ENCODE measurements at regions not wholly inside any gene's neighbourhood (a gene's known extent, or its start where the extent isn't known, plus 50 kb on each side); places are given as distances from the start of the nearest gene placed in this dataset.

DNA sequence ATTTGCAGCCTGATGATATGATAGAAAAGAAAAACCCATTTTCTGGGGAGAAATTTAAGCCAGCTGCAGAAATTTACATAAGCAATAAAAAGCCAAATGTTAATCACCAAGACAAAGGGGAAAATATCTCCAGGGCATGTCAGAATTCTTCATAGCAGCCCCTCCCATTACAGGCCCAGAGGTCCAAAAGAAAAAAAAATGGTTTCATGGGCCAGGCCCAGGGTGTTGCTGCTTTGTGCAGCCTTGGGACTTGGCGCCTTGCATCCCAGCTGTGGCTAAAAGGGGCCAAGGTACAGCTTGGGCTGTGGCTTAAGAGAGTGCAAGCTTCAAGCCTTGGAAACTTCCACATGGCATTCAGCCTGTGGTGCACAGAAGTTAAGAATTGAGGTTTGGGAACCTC is 97.9 kb upstream of the CDX4 start:
- TF ChIP-seq CHD2 (IDR thresholded peaks at IDR 0.05; ENCODE audit: low read length, partially characterized antibody) = no peak
- no peak for TF ChIP-seq RFX5 (IDR thresholded peaks at IDR 0.05; ENCODE audit: low read length)
- TF ChIP-seq EZH2phosphoT487 (IDR thresholded peaks at IDR 0.05; ENCODE audit: borderline replicate concordance, low read depth) = no peak
- TF ChIP-seq FOSL2 (IDR thresholded peaks at IDR 0.05; ENCODE audit: borderline replicate concordance, low read depth) = no peak
- TF ChIP-seq MXI1 (IDR thresholded peaks at IDR 0.05; ENCODE audit: low read depth, low read length) = no peak
- no peak for TF ChIP-seq TCF12 (IDR thresholded peaks at IDR 0.05)
- no peak for TF ChIP-seq ELF1 (IDR thresholded peaks at IDR 0.05)
- TF ChIP-seq, protein P1, sequence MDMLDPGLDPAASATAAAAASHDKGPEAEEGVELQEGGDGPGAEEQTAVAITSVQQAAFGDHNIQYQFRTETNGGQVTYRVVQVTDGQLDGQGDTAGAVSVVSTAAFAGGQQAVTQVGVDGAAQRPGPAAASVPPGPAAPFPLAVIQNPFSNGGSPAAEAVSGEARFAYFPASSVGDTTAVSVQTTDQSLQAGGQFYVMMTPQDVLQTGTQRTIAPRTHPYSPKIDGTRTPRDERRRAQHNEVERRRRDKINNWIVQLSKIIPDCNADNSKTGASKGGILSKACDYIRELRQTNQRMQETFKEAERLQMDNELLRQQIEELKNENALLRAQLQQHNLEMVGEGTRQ (IDR thresholded peaks at IDR 0.05; ENCODE audit: borderline replicate concordance, low read depth, low read length) = no peak
- TF ChIP-seq, protein P2, sequence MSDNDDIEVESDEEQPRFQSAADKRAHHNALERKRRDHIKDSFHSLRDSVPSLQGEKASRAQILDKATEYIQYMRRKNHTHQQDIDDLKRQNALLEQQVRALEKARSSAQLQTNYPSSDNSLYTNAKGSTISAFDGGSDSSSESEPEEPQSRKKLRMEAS (IDR thresholded peaks at IDR 0.05; ENCODE audit: low read depth) = no peak
- TF ChIP-seq, protein P3, sequence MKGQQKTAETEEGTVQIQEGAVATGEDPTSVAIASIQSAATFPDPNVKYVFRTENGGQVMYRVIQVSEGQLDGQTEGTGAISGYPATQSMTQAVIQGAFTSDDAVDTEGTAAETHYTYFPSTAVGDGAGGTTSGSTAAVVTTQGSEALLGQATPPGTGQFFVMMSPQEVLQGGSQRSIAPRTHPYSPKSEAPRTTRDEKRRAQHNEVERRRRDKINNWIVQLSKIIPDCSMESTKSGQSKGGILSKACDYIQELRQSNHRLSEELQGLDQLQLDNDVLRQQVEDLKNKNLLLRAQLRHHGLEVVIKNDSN (IDR thresholded peaks at IDR 0.05; ENCODE audit: borderline replicate concordance, low read depth) = no peak
- TF ChIP-seq GATA2 (CRISPR knock-in tag; IDR thresholded peaks at IDR 0.05) = no peak
- TF ChIP-seq, protein P4, sequence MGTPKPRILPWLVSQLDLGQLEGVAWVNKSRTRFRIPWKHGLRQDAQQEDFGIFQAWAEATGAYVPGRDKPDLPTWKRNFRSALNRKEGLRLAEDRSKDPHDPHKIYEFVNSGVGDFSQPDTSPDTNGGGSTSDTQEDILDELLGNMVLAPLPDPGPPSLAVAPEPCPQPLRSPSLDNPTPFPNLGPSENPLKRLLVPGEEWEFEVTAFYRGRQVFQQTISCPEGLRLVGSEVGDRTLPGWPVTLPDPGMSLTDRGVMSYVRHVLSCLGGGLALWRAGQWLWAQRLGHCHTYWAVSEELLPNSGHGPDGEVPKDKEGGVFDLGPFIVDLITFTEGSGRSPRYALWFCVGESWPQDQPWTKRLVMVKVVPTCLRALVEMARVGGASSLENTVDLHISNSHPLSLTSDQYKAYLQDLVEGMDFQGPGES (IDR thresholded peaks at IDR 0.05; ENCODE audit: low read depth, low read length) = no peak
- no peak for TF ChIP-seq FOXM1 (IDR thresholded peaks at IDR 0.05; ENCODE audit: low read depth)
- TF ChIP-seq MEF2A (IDR thresholded peaks at IDR 0.05; ENCODE audit: borderline replicate concordance, low read depth) = no peak
- TF ChIP-seq NRF1 (IDR thresholded peaks at IDR 0.05; ENCODE audit: low read depth, low read length) = no peak
- no peak for TF ChIP-seq GABPA (IDR thresholded peaks at IDR 0.05; ENCODE audit: low read depth)
- no peak for TF ChIP-seq RCOR1 (IDR thresholded peaks at IDR 0.05; ENCODE audit: low read length)
- Histone ChIP-seq H3K27ac (ENCODE audit: low read depth in 2 of 2, low read length in 1 of 2) (no peak overlapping the region), H3K9ac (no peak overlapping the region), H3K27me3 (ENCODE audit: insufficient read depth) (no peaks in the 10 kb centered on the region), H3K9me3 (no peaks in the 10 kb centered on the region; the same call in 1 of the 2 replicates), H3K4me3 (ENCODE audit: low read depth in 2 of 2, low read length in 1 of 2) (no peak overlapping the region), H2AFZ (ENCODE audit: low read depth) (no peak overlapping the region), H3K4me1 (ENCODE audit: control insufficient read depth in 1 of 2, insufficient read depth in 2 of 2, low read depth in 1 of 2, low read length in 1 of 2) (no peaks in the 10 kb centered on the region), H3F3A (replicated peaks; ENCODE audit: insufficient read depth) (no peaks in the 10 kb centered on the region), H3K79me2 (ENCODE audit: insufficient read depth) (no peaks in the 10 kb centered on the region), H3K4me2 (no peak overlapping the region), H4K20me1 (ENCODE audit: insufficient read depth) (no peaks in the 10 kb centered on the region), H3K9me2 (no peaks in the 10 kb centered on the region), H3K36me3 (replicated peaks in 1 of 2; ENCODE audit: control insufficient read depth in 1 of 2, insufficient read depth in 2 of 2, low read length in 1 of 2) (no peaks in the 10 kb centered on the region)
- ChIA-PET POLR2A (no interaction called here), CTCF (no interaction called here)
- WGBS (ENCODE audit: low lambda C conversion rate) = 0% methylated on average over 1 of the region's 1 CpG
- no peak for DNase-seq

DNA sequence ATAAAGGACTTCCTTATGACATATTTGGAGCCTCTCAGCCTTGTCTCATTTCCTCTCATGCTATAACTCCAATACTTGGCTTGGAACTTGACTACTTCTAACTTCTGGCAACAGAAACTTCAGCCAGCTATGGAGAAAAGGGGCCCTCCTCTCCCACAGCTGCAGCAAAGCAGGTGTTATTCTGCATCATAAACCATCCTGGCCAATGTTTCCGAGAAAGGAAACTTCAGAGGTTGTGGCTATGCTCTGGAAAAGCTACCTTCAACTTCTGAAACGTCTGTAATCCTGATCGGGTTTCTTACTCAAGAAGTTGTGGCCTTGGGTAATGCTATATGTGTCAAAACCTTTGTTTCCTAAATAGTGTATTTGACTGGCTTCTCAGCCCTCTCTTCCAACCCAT is 109.5 kb upstream of the CDX4 start:
- H3K4me1 ChIP-seq (ENCODE audit: control insufficient read depth in 1 of 2, insufficient read depth in 2 of 2, low read depth in 1 of 2, low read length in 1 of 2) = no peaks in the 10 kb centered on the region
- H3K9me3 ChIP-seq = no peaks in the 10 kb centered on the region
- H3K9ac ChIP-seq = no peak overlapping the region
- ChIA-PET POLR2A (no interaction called here), CTCF (no interaction called here)
- H3K79me2 ChIP-seq (ENCODE audit: insufficient read depth) = no peaks in the 10 kb centered on the region
- no peak overlapping the region for H3K4me2 ChIP-seq
- H3K36me3 ChIP-seq (replicated peaks in 1 of 2; ENCODE audit: control insufficient read depth in 1 of 2, insufficient read depth in 2 of 2, low read length in 1 of 2) = no peaks in the 10 kb centered on the region
- TF ChIP-seq RFX5 (IDR thresholded peaks at IDR 0.05; ENCODE audit: low read length) = no peak
- TF ChIP-seq, protein P2 (IDR thresholded peaks at IDR 0.05; ENCODE audit: low read depth) = no peak
- no peak for TF ChIP-seq FOXM1 (IDR thresholded peaks at IDR 0.05; ENCODE audit: low read depth)
- no peak for TF ChIP-seq JUND (IDR thresholded peaks at IDR 0.05)
- no peak for TF ChIP-seq FOXJ3 (CRISPR knock-in tag; IDR thresholded peaks at IDR 0.05)
- TF ChIP-seq NFIC (IDR thresholded peaks at IDR 0.05; ENCODE audit: borderline replicate concordance) = no peak
- TF ChIP-seq RCOR1 (IDR thresholded peaks at IDR 0.05; ENCODE audit: low read length) = no peak
- TF ChIP-seq TCF12 (IDR thresholded peaks at IDR 0.05) = no peak
- TF ChIP-seq GABPA (IDR thresholded peaks at IDR 0.05; ENCODE audit: low read depth) = no peak
- TF ChIP-seq POLR2AphosphoS5 (IDR thresholded peaks at IDR 0.05; ENCODE audit: low read depth, low read length) = no peak
- TF ChIP-seq, protein P5, sequence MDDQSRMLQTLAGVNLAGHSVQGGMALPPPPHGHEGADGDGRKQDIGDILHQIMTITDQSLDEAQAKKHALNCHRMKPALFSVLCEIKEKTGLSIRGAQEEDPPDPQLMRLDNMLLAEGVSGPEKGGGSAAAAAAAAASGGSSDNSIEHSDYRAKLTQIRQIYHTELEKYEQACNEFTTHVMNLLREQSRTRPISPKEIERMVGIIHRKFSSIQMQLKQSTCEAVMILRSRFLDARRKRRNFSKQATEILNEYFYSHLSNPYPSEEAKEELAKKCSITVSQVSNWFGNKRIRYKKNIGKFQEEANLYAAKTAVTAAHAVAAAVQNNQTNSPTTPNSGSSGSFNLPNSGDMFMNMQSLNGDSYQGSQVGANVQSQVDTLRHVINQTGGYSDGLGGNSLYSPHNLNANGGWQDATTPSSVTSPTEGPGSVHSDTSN (IDR thresholded peaks at IDR 0.05) = no peak
- no peak for TF ChIP-seq SMC3 (IDR thresholded peaks at IDR 0.05; ENCODE audit: low read depth, low read length)
- TF ChIP-seq, protein P4 (IDR thresholded peaks at IDR 0.05; ENCODE audit: low read depth, low read length) = no peak
- no peaks in the 10 kb centered on the region for H3F3A ChIP-seq (replicated peaks; ENCODE audit: insufficient read depth)
- no peak overlapping the region for H2AFZ ChIP-seq (ENCODE audit: low read depth)
- no peak overlapping the region for H3K27ac ChIP-seq (ENCODE audit: low read depth in 2 of 2, low read length in 1 of 2)
- no peaks in the 10 kb centered on the region for H3K9me2 ChIP-seq
- H4K20me1 ChIP-seq (ENCODE audit: insufficient read depth) = no peaks in the 10 kb centered on the region
- WGBS (ENCODE audit: low lambda C conversion rate) = 2% methylated on average over 3 of the region's 3 CpGs
- H3K4me3 ChIP-seq (ENCODE audit: low read depth in 2 of 2, low read length in 1 of 2) = no peak overlapping the region
- no peaks in the 10 kb centered on the region for H3K27me3 ChIP-seq (ENCODE audit: insufficient read depth)
- DNase-seq = no peak

Data from SK-N-SH (cell line).